ENCODE measurements at regions not wholly inside any gene's neighbourhood (a gene's known extent, or its start where the extent isn't known, plus 50 kb on each side); places are given as distances from the start of the nearest gene placed in this dataset.

GRCh38 chr2:55112229-55113031 is 62.2 kb upstream of the RTN4 start:
- Histone ChIP-seq H3K27me3 (ENCODE audit: insufficient read depth, low read length) (no peaks in the 10 kb centered on the region), H3K27ac (ENCODE audit: low read depth, low read length) (peak overlapping the region; percentile 32), H3K9ac (ENCODE audit: low read depth, low read length) (no peak overlapping the region), H3K4me3 (ENCODE audit: low read length) (no peak overlapping the region), H3K9me3 (ENCODE audit: insufficient read depth, low read depth, low read length) (no peaks in the 10 kb centered on the region), H3K4me1 (ENCODE audit: insufficient read depth, low read length) (peaks cover 22% of the 10 kb centered on the region), H3K36me3 (ENCODE audit: insufficient read depth, low read length) (no peaks in the 10 kb centered on the region)
- 86% methylated on average over 13 of the region's 13 CpGs for WGBS

- Histone ChIP-seq H3K9ac (ENCODE audit: low read depth, low read length) (peak overlapping the region; percentile 21; the same call in 1 of the 2 replicates), H3K27me3 (ENCODE audit: insufficient read depth, low read length) (no peaks in the 10 kb centered on the region), H3K4me3 (ENCODE audit: low read length) (no peak overlapping the region), H3K27ac (ENCODE audit: low read depth, low read length) (peak overlapping the region; percentile 32), H3K4me1 (ENCODE audit: insufficient read depth, low read length) (peaks cover 22% of the 10 kb centered on the region), H3K9me3 (ENCODE audit: insufficient read depth, low read depth, low read length) (no peaks in the 10 kb centered on the region), H3K36me3 (ENCODE audit: insufficient read depth, low read length) (no peaks in the 10 kb centered on the region)
- 67% methylated on average over 11 of the region's 11 CpGs for WGBS
Observed at GRCh38 chr2:55111570-55112228, 61.4 kb upstream of the RTN4 start.

- no peak overlapping the region for H3K4me3 ChIP-seq (ENCODE audit: low read length)
- no peaks in the 10 kb centered on the region for H3K9me3 ChIP-seq (ENCODE audit: insufficient read depth, low read depth, low read length)
- H3K36me3 ChIP-seq (ENCODE audit: insufficient read depth, low read length), result no peaks in the 10 kb centered on the region
- peak overlapping the region; percentile 21; the same call in 1 of the 2 replicates for H3K9ac ChIP-seq (ENCODE audit: low read depth, low read length)
- 93% methylated on average over 2 of the region's 4 CpGs for WGBS
- no peaks in the 10 kb centered on the region for H3K27me3 ChIP-seq (ENCODE audit: insufficient read depth, low read length)
- peaks cover 22% of the 10 kb centered on the region for H3K4me1 ChIP-seq (ENCODE audit: insufficient read depth, low read length)
- peak overlapping the region; percentile 32; the same call in 1 of the 2 replicates for H3K27ac ChIP-seq (ENCODE audit: low read depth, low read length)
Observed at GRCh38 chr2:55111230-55111569, 60.9 kb upstream of the RTN4 start.

- Histone ChIP-seq H3K4me1 (ENCODE audit: insufficient read depth, low read length) (peaks cover 17% of the 10 kb centered on the region), H3K27me3 (ENCODE audit: insufficient read depth, low read length) (no peaks in the 10 kb centered on the region), H3K4me3 (ENCODE audit: low read length) (no peak overlapping the region), H3K36me3 (ENCODE audit: insufficient read depth, low read length) (no peaks in the 10 kb centered on the region), H3K27ac (ENCODE audit: low read depth, low read length) (no peak overlapping the region), H3K9ac (ENCODE audit: low read depth, low read length) (no peak overlapping the region), H3K9me3 (ENCODE audit: insufficient read depth, low read depth, low read length) (no peaks in the 10 kb centered on the region)
- WGBS, result 86% methylated on average over 2 of the region's 2 CpGs
Observed at GRCh38 chr2:55109219-55109891, 59.1 kb upstream of the RTN4 start.

GRCh38 chr2:55108456-55109160 is 58.4 kb upstream of the RTN4 start:
- Histone ChIP-seq H3K9me3 (ENCODE audit: insufficient read depth, low read depth, low read length) (no peaks in the 10 kb centered on the region), H3K4me1 (ENCODE audit: insufficient read depth, low read length) (peaks cover 17% of the 10 kb centered on the region), H3K9ac (ENCODE audit: low read depth, low read length) (no peak overlapping the region), H3K27ac (ENCODE audit: low read depth, low read length) (no peak overlapping the region), H3K36me3 (ENCODE audit: insufficient read depth, low read length) (no peaks in the 10 kb centered on the region), H3K4me3 (ENCODE audit: low read length) (no peak overlapping the region), H3K27me3 (ENCODE audit: insufficient read depth, low read length) (no peaks in the 10 kb centered on the region)
- 93% methylated on average over 7 of the region's 7 CpGs for WGBS

- no peaks in the 10 kb centered on the region for H3K9me3 ChIP-seq (ENCODE audit: insufficient read depth, low read depth, low read length)
- no peaks in the 10 kb centered on the region for H3K27me3 ChIP-seq (ENCODE audit: insufficient read depth, low read length)
- H3K36me3 ChIP-seq (ENCODE audit: insufficient read depth, low read length), result no peaks in the 10 kb centered on the region
- no peak overlapping the region for H3K9ac ChIP-seq (ENCODE audit: low read depth, low read length)
- peaks cover 17% of the 10 kb centered on the region for H3K4me1 ChIP-seq (ENCODE audit: insufficient read depth, low read length)
- H3K4me3 ChIP-seq (ENCODE audit: low read length), result no peak overlapping the region
- no peak overlapping the region for H3K27ac ChIP-seq (ENCODE audit: low read depth, low read length)
Observed at GRCh38 chr2:55107436-55107835, 57.2 kb upstream of the RTN4 start.

GRCh38 chr2:55106148-55106547 is 55.9 kb upstream of the RTN4 start:
- H3K36me3 ChIP-seq (ENCODE audit: insufficient read depth, low read length), result no peaks in the 10 kb centered on the region
- H3K4me1 ChIP-seq (ENCODE audit: insufficient read depth, low read length), result peaks cover 5% of the 10 kb centered on the region; the same call in 1 of the 2 replicates
- no peaks in the 10 kb centered on the region for H3K9me3 ChIP-seq (ENCODE audit: insufficient read depth, low read depth, low read length)
- H3K27ac ChIP-seq (ENCODE audit: low read depth, low read length), result no peak overlapping the region
- no peak overlapping the region for H3K4me3 ChIP-seq (ENCODE audit: low read length)
- H3K27me3 ChIP-seq (ENCODE audit: insufficient read depth, low read length), result no peaks in the 10 kb centered on the region
- WGBS, result 91% methylated on average over 1 of the region's 1 CpG
- no peak overlapping the region for H3K9ac ChIP-seq (ENCODE audit: low read depth, low read length)

- Histone ChIP-seq H3K9ac (ENCODE audit: low read depth, low read length) (no peak overlapping the region), H3K4me3 (ENCODE audit: low read length) (no peak overlapping the region), H3K4me1 (ENCODE audit: insufficient read depth, low read length) (0 out of 2 replicates have a peak, but pooled peaks cover 4% of the 10 kb centered on the region), H3K9me3 (ENCODE audit: insufficient read depth, low read depth, low read length) (no peaks in the 10 kb centered on the region), H3K27ac (ENCODE audit: low read depth, low read length) (no peak overlapping the region), H3K36me3 (ENCODE audit: insufficient read depth, low read length) (no peaks in the 10 kb centered on the region), H3K27me3 (ENCODE audit: insufficient read depth, low read length) (no peaks in the 10 kb centered on the region)
- WGBS, result 92% methylated on average over 1 of the region's 2 CpGs
Observed at GRCh38 chr2:55105456-55105855, 55.2 kb upstream of the RTN4 start.

GRCh38 chr2:55103046-55103445 is 52.8 kb upstream of the RTN4 start:
- no peaks in the 10 kb centered on the region for H3K4me1 ChIP-seq (ENCODE audit: insufficient read depth, low read length)
- H3K27ac ChIP-seq (ENCODE audit: low read depth, low read length), result no peak overlapping the region
- 92% methylated on average over 2 of the region's 3 CpGs for WGBS
- H3K27me3 ChIP-seq (ENCODE audit: insufficient read depth, low read length), result no peaks in the 10 kb centered on the region
- H3K4me3 ChIP-seq (ENCODE audit: low read length), result no peak overlapping the region
- H3K36me3 ChIP-seq (ENCODE audit: insufficient read depth, low read length), result no peaks in the 10 kb centered on the region
- no peaks in the 10 kb centered on the region for H3K9me3 ChIP-seq (ENCODE audit: insufficient read depth, low read depth, low read length)
- no peak overlapping the region for H3K9ac ChIP-seq (ENCODE audit: low read depth, low read length)

- no peak overlapping the region for H3K9ac ChIP-seq (ENCODE audit: low read depth, low read length)
- no peaks in the 10 kb centered on the region for H3K36me3 ChIP-seq (ENCODE audit: insufficient read depth, low read length)
- no peak overlapping the region for H3K4me3 ChIP-seq (ENCODE audit: low read length)
- H3K27me3 ChIP-seq (ENCODE audit: insufficient read depth, low read length), result no peaks in the 10 kb centered on the region
- no peak overlapping the region for H3K27ac ChIP-seq (ENCODE audit: low read depth, low read length)
- WGBS, result 93% methylated on average over 3 of the region's 4 CpGs
- no peaks in the 10 kb centered on the region for H3K9me3 ChIP-seq (ENCODE audit: insufficient read depth, low read depth, low read length)
- H3K4me1 ChIP-seq (ENCODE audit: insufficient read depth, low read length), result peaks cover 5% of the 10 kb centered on the region; the same call in 1 of the 2 replicates
Observed at GRCh38 chr2:55102056-55102812, 52.0 kb upstream of the RTN4 start.
